Prostate gland (tissue), 2 donors: ENCODE measurements at regions not wholly inside any gene's neighbourhood (a gene's known extent, or its start where the extent isn't known, plus 50 kb on each side); places are given as distances from the start of the nearest gene placed in this dataset.

Source experiments
- DNase-seq: peaks from one replicate; pipeline ENCODE4 v3.0.0-alpha.2; 2019; ENCODE audit warnings: low spot score
- H3K27ac ChIP-seq, 2 donors: fragments of 200-600 bp; sonication (generic); 2 replicates each; pipeline ENCODE4 v1.5.1; 2017 to 2019
- H3K27me3 ChIP-seq: fragments of 200-600 bp; sonication (generic); replicated peaks from 2 replicates; pipeline ENCODE4 v1.5.1; 2019; ENCODE audit not compliant: insufficient read depth
- H3K36me3 ChIP-seq, 2 donors: fragments of 200-600 bp; sonication (generic); 1 replicate in 1 of 2; 2 replicates in 1 of 2; pipeline versions ENCODE4 v1.5.1 to v1.8.1; 2017 to 2019
- H3K4me1 ChIP-seq: fragments of 200-600 bp; sonication (generic); replicated peaks from 2 replicates; pipeline ENCODE4 v1.5.1; 2019
- H3K4me3 ChIP-seq, 2 donors: fragments of 200-600 bp; sonication (generic); 2 replicates each; pipeline ENCODE4 v1.5.1; 2017 to 2019
- H3K9me3 ChIP-seq: fragments of 200-600 bp; sonication (generic); 2 replicates; pipeline ENCODE4 v1.5.1; 2017
- CTCF ChIP-seq, 4 experiments: fragments of 200-600 bp in 2 of 4; fragments of 450-650 bp in 2 of 4; sonication (generic) in 2 of 4; IDR thresholded peaks; 1 replicate in 3 of 4; 2 replicates in 1 of 4; pipeline ENCODE4 v1.5.1; 2016 to 2019; ENCODE audit warnings: antibody characterized with exemption in 4 of 4, mild to moderate bottlenecking in 2 of 4, moderate library complexity in 2 of 4
- POLR2A ChIP-seq: fragments of 450-650 bp; IDR thresholded peaks from one replicate; pipeline ENCODE4 v1.6.1; 2016; ENCODE audit warnings: antibody characterized with exemption, mild to moderate bottlenecking
- POLR2AphosphoS5 ChIP-seq: sonication (generic); formaldehyde crosslinking; IDR thresholded peaks from one replicate; pipeline ENCODE4 v1.6.1; 2017; ENCODE audit warnings: antibody characterized with exemption
- WGBS: methylation state at CpG from one replicate; pipeline ENCODE4 v1.1.5; 2018; 5-methylcytosine and 5-hydroxymethylcytosine counted together
- intact Hi-C: fragments of 100-400 bp; cut with DNase I; formaldehyde crosslinking; loops from one replicate; pipeline ENCODE4 v1.14.2; 2022

- no peak overlapping the region for H3K4me3 ChIP-seq
- H3K9me3 ChIP-seq, result no peaks in the 10 kb centered on the region
- 79% methylated on average over 3 of the region's 3 CpGs for WGBS
- intact Hi-C loops, result no loop called here
- no peak overlapping the region for H3K27ac ChIP-seq
- DNase-seq, result no peak
- no peaks in the 10 kb centered on the region for H3K36me3 ChIP-seq
- TF ChIP-seq POLR2AphosphoS5 (no peak), CTCF (IDR thresholded peaks at IDR 0.05) (no peak), POLR2A (no peak)
- no peaks in the 10 kb centered on the region for H3K4me1 ChIP-seq
- H3K27me3 ChIP-seq, result no peaks in the 10 kb centered on the region
These were observed 728.9 kb downstream of the PCDH18 start for GRCh38 chr4:136803433-136803832.

GRCh38 chr4:136800248-136800647, 732.0 kb downstream of the PCDH18 start:
- intact Hi-C loops, result no loop called here
- H3K4me3 ChIP-seq, result no peak overlapping the region
- H3K4me1 ChIP-seq, result no peaks in the 10 kb centered on the region
- no peaks in the 10 kb centered on the region for H3K36me3 ChIP-seq
- no peak overlapping the region for H3K27ac ChIP-seq
- WGBS, result 53% methylated on average over 3 of the region's 3 CpGs
- no peak for DNase-seq
- H3K27me3 ChIP-seq, result no peaks in the 10 kb centered on the region
- TF ChIP-seq CTCF (IDR thresholded peaks at IDR 0.05) (no peak), POLR2A (no peak), POLR2AphosphoS5 (no peak)
- no peaks in the 10 kb centered on the region for H3K9me3 ChIP-seq

DNA sequence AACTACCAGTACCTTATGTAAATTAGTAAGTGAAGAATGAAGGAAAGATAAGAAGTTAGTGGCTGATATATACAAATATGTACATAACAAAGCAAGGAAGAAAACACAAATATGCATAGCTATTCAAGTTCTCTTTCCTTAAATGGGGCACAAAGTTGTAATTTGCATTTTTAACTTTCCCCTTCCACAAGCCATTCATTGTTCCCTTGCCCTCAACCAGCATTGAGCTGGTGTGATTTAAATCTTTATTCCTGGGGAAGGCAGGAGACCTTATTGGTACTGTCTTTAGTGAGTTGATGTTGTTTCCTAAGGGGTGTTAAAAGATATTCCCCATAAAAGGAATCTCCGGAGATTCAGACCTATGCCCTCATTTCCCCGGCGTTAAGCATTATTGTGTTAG, 735.3 kb downstream of the PCDH18 start:
- H3K9me3 ChIP-seq, result no peaks in the 10 kb centered on the region
- WGBS, result 90% methylated on average over 3 of the region's 3 CpGs

GRCh38 chr4:136793848-136794247, 738.4 kb downstream of the PCDH18 start:
- 84% methylated on average over 4 of the region's 4 CpGs for WGBS
- Histone ChIP-seq H3K27me3 (no peaks in the 10 kb centered on the region), H3K9me3 (no peaks in the 10 kb centered on the region), H3K4me3 (no peak overlapping the region), H3K27ac (no peak overlapping the region), H3K4me1 (no peaks in the 10 kb centered on the region), H3K36me3 (no peaks in the 10 kb centered on the region)
- DNase-seq, result no peak
- intact Hi-C loops, result no loop called here
- TF ChIP-seq POLR2A (no peak), CTCF (IDR thresholded peaks at IDR 0.05) (no peak), POLR2AphosphoS5 (no peak)

More for the DNA sequence above, 735.3 kb downstream of the PCDH18 start:
- Histone ChIP-seq H3K36me3 (no peaks in the 10 kb centered on the region), H3K4me1 (no peaks in the 10 kb centered on the region), H3K4me3 (no peak overlapping the region), H3K27me3 (no peaks in the 10 kb centered on the region), H3K27ac (no peak overlapping the region)
- no peak for DNase-seq
- no peak for TF ChIP-seq POLR2A
- TF ChIP-seq CTCF (IDR thresholded peaks at IDR 0.05), result no peak
- no peak for TF ChIP-seq POLR2AphosphoS5
- intact Hi-C loops, result no loop called here

- Histone ChIP-seq H3K4me3 (no peak overlapping the region), H3K27ac (no peak overlapping the region), H3K36me3 (no peaks in the 10 kb centered on the region), H3K4me1 (no peaks in the 10 kb centered on the region), H3K27me3 (no peaks in the 10 kb centered on the region), H3K9me3 (no peaks in the 10 kb centered on the region)
- intact Hi-C loops, result no loop called here
- no peak for DNase-seq
- 90% methylated on average over 1 of the region's 1 CpG for WGBS
- no peak for TF ChIP-seq POLR2AphosphoS5
- TF ChIP-seq CTCF (IDR thresholded peaks at IDR 0.05), result no peak
- no peak for TF ChIP-seq POLR2A
These were observed 748.0 kb downstream of the PCDH18 start for GRCh38 chr4:136784326-136784725.
